IPS-15b (cell line): ENCODE measurements at regions not wholly inside any gene's neighbourhood (a gene's known extent, or its start where the extent isn't known, plus 50 kb on each side); places are given as distances from the start of the nearest gene placed in this dataset.

ENCODE experiments used
- H3K27me3 ChIP-seq: one replicate; pipeline ENCODE4 v1.6.1; 2013; ENCODE audit warnings: low read length; ENCODE audit not compliant: control insufficient read depth, insufficient read depth
- H3K36me3 ChIP-seq: one replicate; pipeline ENCODE4 v1.6.1; 2013; ENCODE audit warnings: low read length; ENCODE audit not compliant: control insufficient read depth, insufficient read depth
- H3K4me1 ChIP-seq: one replicate; pipeline ENCODE4 v1.6.1; 2013; ENCODE audit warnings: mild to moderate bottlenecking, low read length; ENCODE audit not compliant: control insufficient read depth, insufficient read depth
- H3K4me3 ChIP-seq: one replicate; pipeline ENCODE4 v1.5.1; 2013; ENCODE audit warnings: low read depth, low read length
- H3K9ac ChIP-seq: one replicate; pipeline ENCODE4 v1.6.1; 2013; ENCODE audit warnings: low read depth, mild to moderate bottlenecking, low read length
- H3K9me3 ChIP-seq: one replicate; pipeline ENCODE4 v1.6.1; 2013; ENCODE audit warnings: mild to moderate bottlenecking, low read length; ENCODE audit not compliant: control insufficient read depth, insufficient read depth

- H3K36me3 ChIP-seq: no peaks in the 10 kb centered on the region
- H3K27me3 ChIP-seq: no peaks in the 10 kb centered on the region
- no peak overlapping the region for H3K4me3 ChIP-seq
- H3K4me1 ChIP-seq: no peaks in the 10 kb centered on the region
- H3K9me3 ChIP-seq: no peaks in the 10 kb centered on the region
- no peak overlapping the region for H3K9ac ChIP-seq
These were observed 112.1 kb upstream of the POU3F3 start for GRCh38 chr2:104741860-104742259.

DNA sequence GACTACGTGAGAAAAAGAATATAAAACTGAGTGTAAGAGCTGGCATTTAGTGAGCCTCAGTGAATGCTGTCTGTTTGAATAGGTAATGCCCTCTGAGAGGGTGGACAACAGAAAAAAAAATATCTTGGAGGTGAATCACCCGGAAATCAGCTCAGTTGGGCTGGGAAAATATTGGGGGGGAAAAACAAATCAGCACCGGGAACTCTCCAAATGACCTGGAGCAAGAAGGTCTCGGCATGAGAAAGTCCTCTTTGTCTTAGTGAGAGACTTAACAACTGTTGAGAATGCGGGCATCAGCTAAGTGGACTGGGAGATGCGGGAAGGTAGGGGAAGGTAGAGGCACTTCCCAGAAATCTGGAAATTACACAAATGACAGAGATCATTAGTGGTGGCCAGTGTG is 109.4 kb upstream of the POU3F3 start:
- Histone ChIP-seq H3K9me3 (no peaks in the 10 kb centered on the region), H3K4me3 (no peak overlapping the region), H3K4me1 (no peaks in the 10 kb centered on the region), H3K27me3 (no peaks in the 10 kb centered on the region), H3K9ac (no peak overlapping the region), H3K36me3 (no peaks in the 10 kb centered on the region)

GRCh38 chr2:104745846-104746245 is 108.1 kb upstream of the POU3F3 start:
- Histone ChIP-seq H3K4me1 (no peaks in the 10 kb centered on the region), H3K27me3 (no peaks in the 10 kb centered on the region), H3K9ac (no peak overlapping the region), H3K4me3 (no peak overlapping the region), H3K9me3 (no peaks in the 10 kb centered on the region), H3K36me3 (no peaks in the 10 kb centered on the region)

DNA sequence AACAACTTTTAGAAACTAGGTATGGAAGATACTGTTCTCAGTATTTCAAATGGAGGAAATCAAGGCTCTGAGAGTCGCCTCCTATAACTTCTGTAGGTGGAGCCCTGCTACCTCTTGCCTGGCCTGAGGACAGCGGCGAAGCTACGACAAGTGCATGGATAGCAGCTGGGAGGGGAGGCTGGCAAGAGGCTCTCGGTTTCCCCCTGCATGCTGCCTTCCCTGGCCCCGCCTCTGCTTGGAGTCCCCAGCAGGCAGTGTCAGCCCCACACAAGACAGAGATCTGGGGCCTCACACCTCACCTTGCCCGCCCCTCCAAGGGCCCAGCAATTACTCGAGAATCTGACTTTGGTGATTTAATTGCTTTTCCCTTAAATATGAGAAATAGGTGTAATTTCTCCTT is 107.6 kb upstream of the POU3F3 start:
- no peaks in the 10 kb centered on the region for H3K36me3 ChIP-seq

DNA sequence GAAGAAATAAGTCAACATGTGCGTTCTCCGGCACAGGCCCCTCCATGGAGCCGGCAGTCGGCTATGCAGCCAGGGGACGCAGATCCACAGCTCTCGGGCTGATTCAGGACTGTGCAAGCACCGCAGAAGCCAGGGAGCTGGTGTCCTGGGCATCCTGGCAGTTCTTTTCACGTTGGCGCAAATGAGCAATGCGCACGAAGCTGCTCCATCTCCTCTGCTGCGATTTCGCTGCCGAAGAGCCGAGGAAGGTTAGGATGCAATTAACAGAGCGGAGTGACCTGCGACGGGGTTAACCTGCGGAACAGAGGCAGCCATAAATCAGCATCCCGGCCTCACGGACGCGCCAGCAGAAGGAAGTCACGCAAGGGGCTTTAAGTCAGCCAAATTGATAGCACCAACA is 107.1 kb upstream of the POU3F3 start:
- Histone ChIP-seq H3K4me1 (no peaks in the 10 kb centered on the region), H3K36me3 (no peaks in the 10 kb centered on the region), H3K27me3 (no peaks in the 10 kb centered on the region), H3K9ac (no peak overlapping the region), H3K9me3 (no peaks in the 10 kb centered on the region), H3K4me3 (no peak overlapping the region)

More for the DNA sequence above, 107.6 kb upstream of the POU3F3 start:
- H3K27me3 ChIP-seq: no peaks in the 10 kb centered on the region
- no peaks in the 10 kb centered on the region for H3K4me1 ChIP-seq
- H3K9ac ChIP-seq: no peak overlapping the region
- H3K9me3 ChIP-seq: no peaks in the 10 kb centered on the region
- no peak overlapping the region for H3K4me3 ChIP-seq

- Histone ChIP-seq H3K27me3 (no peaks in the 10 kb centered on the region), H3K4me1 (no peaks in the 10 kb centered on the region)
These were observed 104.0 kb upstream of the POU3F3 start for GRCh38 chr2:104749856-104750460.

DNA sequence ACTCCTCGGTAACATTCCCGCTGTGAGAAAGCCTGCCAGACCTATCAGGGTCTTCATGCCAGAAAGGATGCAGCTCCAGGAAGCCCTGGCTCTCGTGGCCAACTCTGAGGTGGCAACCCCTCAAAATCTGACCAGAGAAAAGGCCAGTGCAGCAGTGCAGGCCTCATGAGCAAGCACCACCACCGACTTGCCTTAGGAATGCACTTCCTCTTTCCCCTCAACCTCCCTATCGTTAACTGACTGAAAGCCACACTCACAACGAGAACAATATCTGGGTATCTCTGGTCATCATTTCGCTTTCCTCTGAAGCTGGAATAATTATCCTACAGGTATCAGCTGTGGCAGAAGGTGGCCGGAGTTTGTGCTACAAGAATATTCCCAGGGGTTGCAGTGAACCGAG is 101.4 kb upstream of the POU3F3 start:
- H3K4me1 ChIP-seq: peaks cover 4% of the 10 kb centered on the region
- H3K9me3 ChIP-seq: no peaks in the 10 kb centered on the region
- H3K4me3 ChIP-seq: no peak overlapping the region
- H3K27me3 ChIP-seq: no peaks in the 10 kb centered on the region
- H3K9ac ChIP-seq: no peak overlapping the region
- H3K36me3 ChIP-seq: no peaks in the 10 kb centered on the region

More at GRCh38 chr2:104749856-104750460, 104.0 kb upstream of the POU3F3 start:
- Histone ChIP-seq H3K9me3 (no peaks in the 10 kb centered on the region), H3K9ac (no peak overlapping the region), H3K4me3 (no peak overlapping the region), H3K36me3 (no peaks in the 10 kb centered on the region)

DNA sequence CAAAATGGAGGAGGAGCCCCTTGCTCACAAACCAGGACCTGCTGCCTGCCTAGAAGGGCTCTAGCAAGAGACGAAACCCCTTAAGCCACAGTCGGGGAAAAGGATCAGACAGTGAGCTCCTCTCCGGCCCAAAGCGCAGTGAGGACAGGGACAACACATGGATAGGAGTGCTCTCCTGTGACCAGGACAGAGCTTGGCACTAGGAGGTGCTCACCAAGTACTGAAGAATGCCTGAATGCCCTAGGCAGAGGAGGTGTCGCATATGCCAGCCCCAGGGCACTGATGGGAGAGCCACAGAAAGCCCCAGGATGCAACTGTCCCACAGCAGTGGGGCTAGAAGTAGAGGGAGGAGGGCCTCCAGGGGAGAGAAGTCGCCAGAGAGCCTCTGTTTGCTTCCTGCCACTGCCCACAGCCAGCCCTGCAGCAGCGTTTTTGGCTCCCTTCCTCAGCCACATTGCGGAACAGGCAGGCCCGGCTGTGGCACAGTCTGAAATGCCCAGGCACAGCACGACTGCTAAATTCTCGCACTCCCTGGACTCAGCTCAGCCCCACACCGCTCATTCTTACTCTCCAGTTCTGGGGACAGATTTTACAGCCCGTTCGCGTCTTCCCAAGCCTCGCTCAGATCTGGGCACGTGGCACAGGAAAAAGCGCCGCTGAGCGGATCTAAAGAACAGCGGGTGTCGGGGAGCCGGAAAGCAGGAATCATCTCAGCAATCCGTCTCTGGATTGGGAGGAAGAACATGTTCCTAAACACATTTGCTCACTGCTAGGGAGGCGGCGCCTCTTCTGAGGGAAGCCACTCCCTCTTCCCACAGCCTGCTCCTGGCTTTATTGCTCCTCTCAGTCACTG is 98.7 kb upstream of the POU3F3 start:
- Histone ChIP-seq H3K9me3 (no peaks in the 10 kb centered on the region), H3K4me1 (peaks cover 13% of the 10 kb centered on the region), H3K36me3 (no peaks in the 10 kb centered on the region), H3K27me3 (no peaks in the 10 kb centered on the region), H3K4me3 (no peak overlapping the region), H3K9ac (no peak overlapping the region)

DNA sequence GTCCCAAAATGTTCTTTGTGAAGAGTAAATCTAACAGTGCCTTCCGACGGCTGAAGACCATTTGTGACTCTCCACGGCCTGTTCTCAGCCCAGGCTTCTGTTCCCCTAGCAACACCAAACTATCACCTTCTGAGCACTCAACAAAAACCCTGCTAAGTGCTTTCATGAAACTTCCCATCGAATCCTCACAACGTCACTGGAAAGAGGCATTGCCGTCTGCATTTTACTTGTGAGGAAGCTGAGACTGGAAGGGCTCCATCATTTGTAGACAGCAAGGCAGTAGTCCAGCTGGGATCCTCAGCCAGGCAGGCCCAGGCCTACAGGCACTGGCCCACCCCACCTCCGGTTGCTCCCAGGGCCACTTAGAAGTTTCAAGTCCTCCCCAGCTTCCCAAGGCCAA is 97.8 kb upstream of the POU3F3 start:
- H3K9me3 ChIP-seq: no peaks in the 10 kb centered on the region
- no peak overlapping the region for H3K4me3 ChIP-seq
- no peak overlapping the region for H3K9ac ChIP-seq
- no peaks in the 10 kb centered on the region for H3K36me3 ChIP-seq
- no peaks in the 10 kb centered on the region for H3K27me3 ChIP-seq
- H3K4me1 ChIP-seq: peaks cover 13% of the 10 kb centered on the region

DNA sequence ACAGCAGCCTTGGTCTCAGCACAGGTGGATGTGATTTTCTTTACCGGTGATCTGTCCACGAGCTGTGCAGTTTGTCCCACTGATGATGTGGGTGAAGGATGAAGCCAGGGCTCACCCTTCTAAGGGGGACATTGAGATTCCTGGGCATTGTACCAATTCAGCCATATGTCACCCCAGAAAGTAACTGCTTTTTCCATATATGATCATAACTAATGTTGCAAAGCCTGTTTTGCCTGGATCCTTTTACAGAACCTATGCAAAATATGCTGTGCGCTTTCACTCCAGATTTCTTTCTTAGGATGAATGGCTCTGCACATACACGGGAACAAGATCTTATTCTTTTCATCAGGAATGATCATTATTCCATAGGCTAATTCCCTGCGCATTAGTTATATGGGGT is 96.9 kb upstream of the POU3F3 start:
- Histone ChIP-seq H3K4me3 (no peak overlapping the region), H3K36me3 (no peaks in the 10 kb centered on the region), H3K4me1 (peaks cover 13% of the 10 kb centered on the region), H3K27me3 (no peaks in the 10 kb centered on the region), H3K9ac (no peak overlapping the region), H3K9me3 (no peaks in the 10 kb centered on the region)

DNA sequence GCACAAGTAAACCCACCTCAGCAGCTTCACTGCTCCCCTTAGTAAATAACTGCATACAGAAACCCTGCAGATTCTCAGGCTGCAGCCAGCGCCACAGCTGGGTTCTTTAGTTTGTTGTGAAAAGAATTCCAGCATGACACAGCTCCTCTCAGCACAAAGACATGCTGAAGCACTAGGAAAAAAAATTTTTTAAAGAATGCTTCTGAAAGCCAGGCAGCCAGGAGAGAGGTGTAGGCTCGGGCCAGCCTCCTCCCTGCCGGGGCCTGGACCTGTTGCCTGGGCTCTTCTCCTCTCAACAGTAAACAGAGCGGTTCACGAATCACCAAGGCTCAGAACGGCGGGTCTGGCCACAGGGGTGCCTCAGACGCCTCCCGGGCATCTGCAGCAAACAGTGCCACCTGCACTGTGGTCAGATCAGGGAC is 95.7 kb upstream of the POU3F3 start:
- H3K36me3 ChIP-seq: no peaks in the 10 kb centered on the region
- peaks cover 13% of the 10 kb centered on the region for H3K4me1 ChIP-seq
- no peak overlapping the region for H3K9ac ChIP-seq
- no peak overlapping the region for H3K4me3 ChIP-seq
- no peaks in the 10 kb centered on the region for H3K9me3 ChIP-seq
- H3K27me3 ChIP-seq: no peaks in the 10 kb centered on the region

GRCh38 chr2:104762031-104762430 is 91.9 kb upstream of the POU3F3 start:
- Histone ChIP-seq H3K9ac (no peak overlapping the region), H3K4me1 (peaks cover 12% of the 10 kb centered on the region), H3K9me3 (no peaks in the 10 kb centered on the region), H3K36me3 (no peaks in the 10 kb centered on the region), H3K27me3 (no peaks in the 10 kb centered on the region), H3K4me3 (no peak overlapping the region)
